GM12865 (cell line): ENCODE measurements at regions not wholly inside any gene's neighbourhood (a gene's known extent, or its start where the extent isn't known, plus 50 kb on each side); places are given as distances from the start of the nearest gene placed in this dataset.

Experiments used
- DNase-seq: peaks from one replicate; pipeline ENCODE4 v3.0.0; 2010; ENCODE audit warnings: low read depth
- H3K4me3 ChIP-seq: 2 replicates; pipeline ENCODE4 v1.5.1; 2011; ENCODE audit warnings: mild to moderate bottlenecking, low read depth, low read length, control low read depth
- CTCF ChIP-seq: IDR thresholded peaks from 2 replicates; pipeline ENCODE4 v1.5.1; 2011; ENCODE audit warnings: low read length, control low read depth, low read depth, inconsistent platforms; ENCODE audit not compliant: insufficient read depth; ENCODE audit errors: missing control alignments

- TF ChIP-seq CTCF, result no peak
- no peak for DNase-seq
- no peak overlapping the region for H3K4me3 ChIP-seq
These were observed 128.7 kb downstream of the GASK1B start for GRCh38 chr4:158043971-158044618.

GRCh38 chr4:158042591-158043030 lies 130.2 kb downstream of the GASK1B start:
- H3K4me3 ChIP-seq, result no peak overlapping the region
- DNase-seq, result no peak
- no peak for TF ChIP-seq CTCF

- no peak for TF ChIP-seq CTCF
- H3K4me3 ChIP-seq, result no peak overlapping the region
- no peak for DNase-seq
These were observed 134.1 kb downstream of the GASK1B start for GRCh38 chr4:158038718-158039117.

- H3K4me3 ChIP-seq, result no peak overlapping the region
- no peak for DNase-seq
- no peak for TF ChIP-seq CTCF
These were observed 135.8 kb downstream of the GASK1B start for GRCh38 chr4:158036998-158037397.

GRCh38 chr4:158035662-158036195 lies 137.1 kb downstream of the GASK1B start:
- DNase-seq, result no peak
- no peak for TF ChIP-seq CTCF
- H3K4me3 ChIP-seq, result no peak overlapping the region

- DNase-seq, result no peak
- no peak for TF ChIP-seq CTCF
- H3K4me3 ChIP-seq, result no peak overlapping the region
These were observed 139.3 kb downstream of the GASK1B start for GRCh38 chr4:158033416-158034120.
